ELF-1 (cell line): ENCODE measurements at regions not wholly inside any gene's neighbourhood (a gene's known extent, or its start where the extent isn't known, plus 50 kb on each side); places are given as distances from the start of the nearest gene placed in this dataset.
"Not testable (repeated sequence)": the region's sequence is repeated elsewhere in the genome, so short reads cannot be mapped to it uniquely, and the experiment has no call there.

Experiments used
- DNase-seq: peaks from one replicate; pipeline ENCODE4 v3.0.0-alpha.2; 2016; ENCODE audit warnings: low read depth, low spot score

GRCh38 chr13:22813531-22814377 is 367.0 kb upstream of the SGCG start:
- DNase-seq, result peak; percentile 90

GRCh38 chr13:22814433-22814832 is 366.3 kb upstream of the SGCG start:
- peak; percentile 44 for DNase-seq

GRCh38 chr13:22821589-22821988 is 359.2 kb upstream of the SGCG start:
- no peak for DNase-seq

GRCh38 chr13:22825186-22825585 is 355.6 kb upstream of the SGCG start:
- no peak for DNase-seq

GRCh38 chr13:22828081-22828480 is 352.7 kb upstream of the SGCG start:
- no peak for DNase-seq

GRCh38 chr13:22836475-22836874 is 344.3 kb upstream of the SGCG start:
- DNase-seq, result no peak

- DNase-seq, result no peak
These were observed 342.7 kb upstream of the SGCG start for GRCh38 chr13:22837980-22838647.

GRCh38 chr13:22839603-22840530 is 340.9 kb upstream of the SGCG start:
- no peak for DNase-seq

GRCh38 chr13:22846551-22846950 is 334.2 kb upstream of the SGCG start:
- DNase-seq, result no peak

GRCh38 chr13:22848539-22849052 is 332.2 kb upstream of the SGCG start:
- DNase-seq, result peak; percentile 85

GRCh38 chr13:22855926-22856325 is 324.9 kb upstream of the SGCG start:
- no peak for DNase-seq

GRCh38 chr13:22858980-22859379 is 321.8 kb upstream of the SGCG start:
- not testable (repeated sequence) for DNase-seq

GRCh38 chr13:22859411-22859810 is 321.4 kb upstream of the SGCG start:
- not testable (repeated sequence) for DNase-seq

GRCh38 chr13:22861958-22862466 is 318.8 kb upstream of the SGCG start:
- no peak for DNase-seq

GRCh38 chr13:22862478-22862877 is 318.3 kb upstream of the SGCG start:
- no peak for DNase-seq

- DNase-seq, result no peak
These were observed 314.6 kb upstream of the SGCG start for GRCh38 chr13:22866221-22866620.

- no peak for DNase-seq
These were observed 309.5 kb upstream of the SGCG start for GRCh38 chr13:22871231-22871630.

- no peak for DNase-seq
These were observed 305.9 kb upstream of the SGCG start for GRCh38 chr13:22874839-22875238.

GRCh38 chr13:22877421-22877820 is 303.4 kb upstream of the SGCG start:
- DNase-seq, result no peak

- peak; percentile 79 for DNase-seq
These were observed 299.7 kb upstream of the SGCG start for GRCh38 chr13:22880741-22881720.
